NCI-H524 (cell line): ENCODE measurements at regions not wholly inside any gene's neighbourhood (a gene's known extent, or its start where the extent isn't known, plus 50 kb on each side); places are given as distances from the start of the nearest gene placed in this dataset.

ENCODE experiments used
- DNase-seq, 2 experiments: peaks; one replicate each; lab custom pipeline; 2025; lab: John Stamatoyannopoulos, UW

- DNase-seq: no peak
These were observed 149.3 kb upstream of the UBL3 start for GRCh38 chr13:29999492-30000369.

- DNase-seq: no peak
These were observed 145.9 kb upstream of the UBL3 start for GRCh38 chr13:29996316-29996715.

GRCh38 chr13:29994911-29995595, 144.6 kb upstream of the UBL3 start:
- DNase-seq: peak; percentile 28 to 60

GRCh38 chr13:29993716-29994488, 143.5 kb upstream of the UBL3 start:
- DNase-seq: no peak

- no peak for DNase-seq
These were observed 142.8 kb upstream of the UBL3 start for GRCh38 chr13:29993196-29993595.

- DNase-seq: peak; percentile 7 to 70
These were observed 140.9 kb upstream of the UBL3 start for GRCh38 chr13:29991343-29991742.

- no peak for DNase-seq
These were observed 136.9 kb upstream of the UBL3 start for GRCh38 chr13:29987340-29987739.

- no peak for DNase-seq
These were observed 129.9 kb upstream of the UBL3 start for GRCh38 chr13:29980339-29980738.

- DNase-seq: no peak
These were observed 127.8 kb upstream of the UBL3 start for GRCh38 chr13:29978211-29978610.

- no peak for DNase-seq
These were observed 127.2 kb upstream of the UBL3 start for GRCh38 chr13:29977476-29978120.

- no peak for DNase-seq
These were observed 126.1 kb upstream of the UBL3 start for GRCh38 chr13:29976535-29976934.

- DNase-seq: no peak
These were observed 124.9 kb upstream of the UBL3 start for GRCh38 chr13:29975283-29975682.

- DNase-seq: no peak
These were observed 118.9 kb upstream of the UBL3 start for GRCh38 chr13:29969286-29969685.

GRCh38 chr13:29964181-29964845, 113.9 kb upstream of the UBL3 start:
- DNase-seq: no peak

GRCh38 chr13:29963089-29963488, 112.7 kb upstream of the UBL3 start:
- DNase-seq: no peak

GRCh38 chr13:29961036-29961670, 110.7 kb upstream of the UBL3 start:
- DNase-seq: no peak

GRCh38 chr13:29959603-29960002, 109.2 kb upstream of the UBL3 start:
- DNase-seq: no peak

GRCh38 chr13:29959086-29959485, 108.7 kb upstream of the UBL3 start:
- DNase-seq: no peak

- no peak for DNase-seq
These were observed 108.1 kb upstream of the UBL3 start for GRCh38 chr13:29958476-29958875.

GRCh38 chr13:29957320-29957719, 106.9 kb upstream of the UBL3 start:
- no peak for DNase-seq

GRCh38 chr13:29956853-29957252, 106.4 kb upstream of the UBL3 start:
- peak; percentile 88 to 95 for DNase-seq
